ENCODE measurements at regions not wholly inside any gene's neighbourhood (a gene's known extent, or its start where the extent isn't known, plus 50 kb on each side); places are given as distances from the start of the nearest gene placed in this dataset.

DNA sequence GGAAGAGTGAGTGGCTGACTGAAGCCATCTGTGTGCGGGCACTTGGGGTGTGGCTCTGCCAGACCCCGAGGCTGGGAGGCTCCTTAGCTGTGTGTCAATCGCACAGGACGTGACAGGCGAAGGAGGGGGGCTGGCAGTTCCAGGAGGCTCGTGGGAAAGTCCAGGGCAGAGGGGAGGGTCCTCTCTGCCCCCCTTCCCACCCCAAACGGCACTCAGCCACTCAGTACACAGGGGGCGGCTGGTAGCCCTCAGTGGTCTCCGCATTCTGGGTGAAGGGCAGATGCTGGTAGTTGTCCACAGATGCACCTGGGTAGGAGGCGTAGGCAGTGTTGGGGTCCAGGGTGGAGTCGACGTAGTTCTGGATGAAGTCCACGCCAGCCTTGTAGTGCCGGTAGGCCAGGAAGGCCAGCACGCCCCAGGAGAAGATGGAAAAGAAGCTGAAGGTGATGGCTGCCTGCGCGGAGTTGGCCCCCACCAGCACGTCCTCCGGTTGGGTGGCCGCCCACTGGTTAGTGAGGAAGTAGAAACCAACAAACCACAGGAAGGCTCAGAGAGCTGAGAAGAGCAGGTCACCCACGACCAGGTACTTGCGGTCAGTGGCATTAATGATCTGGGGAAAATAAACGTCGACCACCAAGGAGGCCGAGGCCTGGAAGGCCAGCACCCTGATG lies 85.4 kb upstream of the CEP78 start:
- intact Hi-C loops (cut with micrococcal nuclease; ENCODE audit: unreplicated experiment): no loop called here
- SMC1A ChIA-PET (ENCODE audit: uncharacterized antibody, unreplicated experiment): interaction anchor here (0.7 kb wide), 1 partner anchor 173 kb away, joined by 3 read pairs; no protein-coding TSS in a partner anchor
- Histone ChIP-seq H4K20me1 (ENCODE audit: control insufficient read depth, insufficient read depth) (no peaks in the 10 kb centered on the region), H3K4me2 (ENCODE audit: control insufficient read depth, insufficient read depth) (no peak overlapping the region), H3K79me2 (ENCODE audit: control insufficient read depth, insufficient read depth, low read length) (no peaks in the 10 kb centered on the region), H2AFZ (ENCODE audit: control insufficient read depth, low read depth, low read length) (no peak overlapping the region), H3K4me1 (ENCODE audit: control insufficient read depth, insufficient read depth, low read length) (no peaks in the 10 kb centered on the region), H3K9me3 (replicated peaks; ENCODE audit: control insufficient read depth, insufficient read depth, low read length) (no peaks in the 10 kb centered on the region; the same call in 2 of the 3 replicates), H3K4me3 (no peak overlapping the region), H3K27ac (ENCODE audit: control insufficient read depth, insufficient read depth) (no peak overlapping the region), H3K27me3 (replicated peaks in 1 of 2; ENCODE audit: control insufficient read depth in 2 of 2, insufficient read depth in 2 of 2, low read length in 1 of 2) (no peaks in the 10 kb centered on the region), H3K9ac (ENCODE audit: control insufficient read depth, insufficient read depth, low read length) (no peak overlapping the region), H3K36me3 (ENCODE audit: control insufficient read depth in 2 of 2, insufficient read depth in 2 of 2, low read length in 1 of 2) (no peaks in the 10 kb centered on the region)
- POLR2A ChIA-PET: no interaction called here
- RAD21 ChIA-PET (ENCODE audit: unreplicated experiment): no interaction called here
- CTCF ChIA-PET: interaction anchor here (1.1 to 1.5 kb wide), 3 partner anchors 17 to 173 kb away, joined by 3 read pairs; no protein-coding TSS in a partner anchor
- no peak for FAIRE-seq
- WGBS (ENCODE audit: insufficient coverage, insufficient replicate concordance, low lambda C conversion rate, missing lambda C conversion rate): 54% methylated on average over 25 of the region's 25 CpGs
- BruUV-seq (replicated peaks): no TSS peak
- ATAC-seq: peak; percentile 31; the same call in 1 of the 3 replicates
- no peak for DNase-seq (ENCODE audit: low read depth, low spot score)
- in situ Hi-C loops (cut with MboI): no loop called here
- TF ChIP-seq, protein P1, sequence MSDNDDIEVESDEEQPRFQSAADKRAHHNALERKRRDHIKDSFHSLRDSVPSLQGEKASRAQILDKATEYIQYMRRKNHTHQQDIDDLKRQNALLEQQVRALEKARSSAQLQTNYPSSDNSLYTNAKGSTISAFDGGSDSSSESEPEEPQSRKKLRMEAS (IDR thresholded peaks at IDR 0.05; ENCODE audit: low read depth, low read length): no peak
- TF ChIP-seq, protein P2, sequence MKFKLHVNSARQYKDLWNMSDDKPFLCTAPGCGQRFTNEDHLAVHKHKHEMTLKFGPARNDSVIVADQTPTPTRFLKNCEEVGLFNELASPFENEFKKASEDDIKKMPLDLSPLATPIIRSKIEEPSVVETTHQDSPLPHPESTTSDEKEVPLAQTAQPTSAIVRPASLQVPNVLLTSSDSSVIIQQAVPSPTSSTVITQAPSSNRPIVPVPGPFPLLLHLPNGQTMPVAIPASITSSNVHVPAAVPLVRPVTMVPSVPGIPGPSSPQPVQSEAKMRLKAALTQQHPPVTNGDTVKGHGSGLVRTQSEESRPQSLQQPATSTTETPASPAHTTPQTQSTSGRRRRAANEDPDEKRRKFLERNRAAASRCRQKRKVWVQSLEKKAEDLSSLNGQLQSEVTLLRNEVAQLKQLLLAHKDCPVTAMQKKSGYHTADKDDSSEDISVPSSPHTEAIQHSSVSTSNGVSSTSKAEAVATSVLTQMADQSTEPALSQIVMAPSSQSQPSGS (IDR thresholded peaks at IDR 0.05; ENCODE audit: low read length): no peak
- TF ChIP-seq SIN3A (IDR thresholded peaks at IDR 0.05; ENCODE audit: low read depth, low read length) (no peak), CBX3 (IDR thresholded peaks at IDR 0.05; ENCODE audit: borderline replicate concordance, low read depth) (no peak), POLR2A (IDR thresholded peaks at IDR 0.05; ENCODE audit: low read depth, low read length) (no peak), SP1 (IDR thresholded peaks at IDR 0.05; ENCODE audit: low read depth, low read length) (no peak), TCF3 (IDR thresholded peaks at IDR 0.05; ENCODE audit: borderline replicate concordance, insufficient read depth, low read depth, low read length) (no peak), POU2F2 (IDR thresholded peaks at IDR 0.05; ENCODE audit: borderline replicate concordance, low read depth, low read length) (no peak), TARDBP (IDR thresholded peaks at IDR 0.05; ENCODE audit: borderline replicate concordance) (no peak), NBN (IDR thresholded peaks at IDR 0.05) (no peak), STAT3 (IDR thresholded peaks at IDR 0.05; ENCODE audit: low read depth, low read length) (no peak), CREM (IDR thresholded peaks at IDR 0.05; ENCODE audit: low read depth) (no peak), LARP7 (IDR thresholded peaks at IDR 0.05) (no peak), ZSCAN29 (IDR thresholded peaks at IDR 0.05) (no peak), PML (IDR thresholded peaks at IDR 0.05; ENCODE audit: low read length) (no peak), ETV6 (conservative IDR thresholded peaks at IDR 0.05 in 1 of 2, IDR thresholded peaks at IDR 0.05 in 1 of 2; ENCODE audit: borderline replicate concordance in 1 of 2, low read depth in 1 of 2) (no peak)
- TF ChIP-seq, protein P3, sequence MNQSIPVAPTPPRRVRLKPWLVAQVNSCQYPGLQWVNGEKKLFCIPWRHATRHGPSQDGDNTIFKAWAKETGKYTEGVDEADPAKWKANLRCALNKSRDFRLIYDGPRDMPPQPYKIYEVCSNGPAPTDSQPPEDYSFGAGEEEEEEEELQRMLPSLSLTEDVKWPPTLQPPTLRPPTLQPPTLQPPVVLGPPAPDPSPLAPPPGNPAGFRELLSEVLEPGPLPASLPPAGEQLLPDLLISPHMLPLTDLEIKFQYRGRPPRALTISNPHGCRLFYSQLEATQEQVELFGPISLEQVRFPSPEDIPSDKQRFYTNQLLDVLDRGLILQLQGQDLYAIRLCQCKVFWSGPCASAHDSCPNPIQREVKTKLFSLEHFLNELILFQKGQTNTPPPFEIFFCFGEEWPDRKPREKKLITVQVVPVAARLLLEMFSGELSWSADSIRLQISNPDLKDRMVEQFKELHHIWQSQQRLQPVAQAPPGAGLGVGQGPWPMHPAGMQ (IDR thresholded peaks at IDR 0.05; ENCODE audit: borderline replicate concordance): no peak
- TF ChIP-seq, protein P4, sequence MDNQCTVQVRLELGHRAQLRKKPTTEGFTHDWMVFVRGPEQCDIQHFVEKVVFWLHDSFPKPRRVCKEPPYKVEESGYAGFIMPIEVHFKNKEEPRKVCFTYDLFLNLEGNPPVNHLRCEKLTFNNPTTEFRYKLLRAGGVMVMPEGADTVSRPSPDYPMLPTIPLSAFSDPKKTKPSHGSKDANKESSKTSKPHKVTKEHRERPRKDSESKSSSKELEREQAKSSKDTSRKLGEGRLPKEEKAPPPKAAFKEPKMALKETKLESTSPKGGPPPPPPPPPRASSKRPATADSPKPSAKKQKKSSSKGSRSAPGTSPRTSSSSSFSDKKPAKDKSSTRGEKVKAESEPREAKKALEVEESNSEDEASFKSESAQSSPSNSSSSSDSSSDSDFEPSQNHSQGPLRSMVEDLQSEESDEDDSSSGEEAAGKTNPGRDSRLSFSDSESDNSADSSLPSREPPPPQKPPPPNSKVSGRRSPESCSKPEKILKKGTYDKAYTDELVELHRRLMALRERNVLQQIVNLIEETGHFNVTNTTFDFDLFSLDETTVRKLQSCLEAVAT (IDR thresholded peaks at IDR 0.05): no peak
- TF ChIP-seq, protein P5, sequence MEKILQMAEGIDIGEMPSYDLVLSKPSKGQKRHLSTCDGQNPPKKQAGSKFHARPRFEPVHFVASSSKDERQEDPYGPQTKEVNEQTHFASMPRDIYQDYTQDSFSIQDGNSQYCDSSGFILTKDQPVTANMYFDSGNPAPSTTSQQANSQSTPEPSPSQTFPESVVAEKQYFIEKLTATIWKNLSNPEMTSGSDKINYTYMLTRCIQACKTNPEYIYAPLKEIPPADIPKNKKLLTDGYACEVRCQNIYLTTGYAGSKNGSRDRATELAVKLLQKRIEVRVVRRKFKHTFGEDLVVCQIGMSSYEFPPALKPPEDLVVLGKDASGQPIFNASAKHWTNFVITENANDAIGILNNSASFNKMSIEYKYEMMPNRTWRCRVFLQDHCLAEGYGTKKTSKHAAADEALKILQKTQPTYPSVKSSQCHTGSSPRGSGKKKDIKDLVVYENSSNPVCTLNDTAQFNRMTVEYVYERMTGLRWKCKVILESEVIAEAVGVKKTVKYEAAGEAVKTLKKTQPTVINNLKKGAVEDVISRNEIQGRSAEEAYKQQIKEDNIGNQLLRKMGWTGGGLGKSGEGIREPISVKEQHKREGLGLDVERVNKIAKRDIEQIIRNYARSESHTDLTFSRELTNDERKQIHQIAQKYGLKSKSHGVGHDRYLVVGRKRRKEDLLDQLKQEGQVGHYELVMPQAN (conservative IDR thresholded peaks at IDR 0.05): no peak
